Tibial artery (tissue), 4 donors: ENCODE measurements at regions not wholly inside any gene's neighbourhood (a gene's known extent, or its start where the extent isn't known, plus 50 kb on each side); places are given as distances from the start of the nearest gene placed in this dataset.
"Not testable (repeated sequence)": the region's sequence is repeated elsewhere in the genome, so short reads cannot be mapped to it uniquely, and the experiment has no call there.

Experiments used
- DNase-seq, 2 donors: peaks; one replicate each; pipeline ENCODE4 v3.0.0-alpha.2; 2019
- H3K27ac ChIP-seq, 2 donors: fragments of 200-600 bp; sonication (generic) in 1 of 2; 1 replicate in 1 of 2; 2 replicates in 1 of 2; pipeline ENCODE4 v1.5.1; 2018 to 2019; ENCODE audit warnings: mild to moderate bottlenecking in 1 of 2
- H3K27me3 ChIP-seq, 2 donors: fragments of 200-600 bp; sonication (generic) in 1 of 2; one replicate each; pipeline versions ENCODE4 v1.5.1 to v1.6.0; 2016 to 2019
- H3K36me3 ChIP-seq, 3 donors: fragments of 200-600 bp; sonication (generic) in 2 of 3; one replicate each; pipeline ENCODE4 v1.5.1; 2016 to 2019; ENCODE audit warnings: mild to moderate bottlenecking in 2 of 3
- H3K4me1 ChIP-seq, 4 donors: fragments of 200-600 bp; sonication (generic) in 2 of 4; 1 replicate in 3 of 4; 2 replicates in 1 of 4; pipeline ENCODE4 v1.5.1; 2016 to 2019
- H3K4me3 ChIP-seq, 2 donors: fragments of 200-600 bp; sonication (generic) in 1 of 2; 1 replicate in 1 of 2; 2 replicates in 1 of 2; pipeline ENCODE4 v1.5.1; 2018 to 2019; ENCODE audit warnings: mild to moderate bottlenecking in 2 of 2
- H3K9me3 ChIP-seq, 3 donors: fragments of 200-600 bp; sonication (generic) in 1 of 3; one replicate each; pipeline ENCODE4 v1.5.1; 2016 to 2019
- intact Hi-C: fragments of 100-400 bp; cut with DNase I; formaldehyde crosslinking; loops from one replicate; pipeline ENCODE4 v1.15.0; 2023; ENCODE audit warnings: low total_unique reads
- TF ChIP-seq, protein P1 (sequence below), 2 experiments: fragments of 200-600 bp in 1 of 2; fragments of 450-650 bp in 1 of 2; IDR thresholded peaks; one replicate each; pipeline ENCODE4 v1.5.1; 2017 to 2019; ENCODE audit warnings: antibody characterized with exemption in 2 of 2, mild to moderate bottlenecking in 1 of 2, moderate library complexity in 1 of 2

DNA sequence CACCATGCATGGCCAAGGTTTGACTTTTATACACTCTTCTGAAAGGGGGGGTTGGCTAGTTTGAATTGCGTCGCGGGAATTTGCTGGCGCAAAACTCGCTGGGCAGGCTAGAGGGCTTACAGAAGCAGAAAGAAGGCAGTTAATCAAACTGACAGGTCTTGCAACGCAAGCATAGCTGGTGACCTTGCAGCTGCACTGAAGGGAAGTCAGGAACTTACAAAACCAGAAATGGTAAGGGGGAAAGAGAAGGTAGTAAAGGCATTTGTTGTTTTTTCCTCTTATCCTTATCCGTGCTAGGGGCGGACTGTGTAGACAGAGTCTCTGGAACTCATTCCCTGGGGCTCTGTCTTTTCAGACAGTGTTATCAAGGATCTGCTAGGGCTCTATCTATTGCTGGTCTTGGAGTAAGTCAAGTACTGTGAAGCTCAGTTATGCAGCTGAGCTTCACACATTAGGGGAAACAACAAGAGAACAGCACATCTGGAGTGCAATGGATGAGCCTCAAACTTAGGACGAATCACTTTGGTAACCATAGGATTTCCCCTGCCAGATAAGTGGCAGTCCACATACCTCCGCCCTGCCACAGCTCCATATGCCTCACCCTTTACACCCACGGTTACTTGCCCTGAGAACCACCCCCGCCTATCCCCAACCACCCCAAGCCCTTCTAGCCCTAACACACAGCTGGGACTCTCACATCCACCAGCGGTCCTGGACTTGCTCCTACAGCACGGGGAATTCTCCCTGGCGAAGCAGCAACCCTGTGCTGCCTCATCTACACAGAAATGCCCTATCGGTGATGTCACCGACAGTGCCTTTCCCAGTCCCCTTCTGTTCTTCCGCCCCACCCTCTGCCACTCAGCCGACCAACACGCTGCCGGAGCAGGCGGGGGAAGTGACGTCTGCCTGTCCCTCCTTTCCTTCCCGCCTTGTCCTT is 251.4 kb downstream of the FAM72C start:
- Histone ChIP-seq H3K27me3 (no peaks in the 10 kb centered on the region), H3K4me1 (no peaks in the 10 kb centered on the region), H3K36me3 (no peaks in the 10 kb centered on the region), H3K27ac (no peak overlapping the region), H3K4me3 (no peak overlapping the region), H3K9me3 (no peaks in the 10 kb centered on the region)
- TF ChIP-seq, protein P1, sequence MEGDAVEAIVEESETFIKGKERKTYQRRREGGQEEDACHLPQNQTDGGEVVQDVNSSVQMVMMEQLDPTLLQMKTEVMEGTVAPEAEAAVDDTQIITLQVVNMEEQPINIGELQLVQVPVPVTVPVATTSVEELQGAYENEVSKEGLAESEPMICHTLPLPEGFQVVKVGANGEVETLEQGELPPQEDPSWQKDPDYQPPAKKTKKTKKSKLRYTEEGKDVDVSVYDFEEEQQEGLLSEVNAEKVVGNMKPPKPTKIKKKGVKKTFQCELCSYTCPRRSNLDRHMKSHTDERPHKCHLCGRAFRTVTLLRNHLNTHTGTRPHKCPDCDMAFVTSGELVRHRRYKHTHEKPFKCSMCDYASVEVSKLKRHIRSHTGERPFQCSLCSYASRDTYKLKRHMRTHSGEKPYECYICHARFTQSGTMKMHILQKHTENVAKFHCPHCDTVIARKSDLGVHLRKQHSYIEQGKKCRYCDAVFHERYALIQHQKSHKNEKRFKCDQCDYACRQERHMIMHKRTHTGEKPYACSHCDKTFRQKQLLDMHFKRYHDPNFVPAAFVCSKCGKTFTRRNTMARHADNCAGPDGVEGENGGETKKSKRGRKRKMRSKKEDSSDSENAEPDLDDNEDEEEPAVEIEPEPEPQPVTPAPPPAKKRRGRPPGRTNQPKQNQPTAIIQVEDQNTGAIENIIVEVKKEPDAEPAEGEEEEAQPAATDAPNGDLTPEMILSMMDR (IDR thresholded peaks at IDR 0.05): no peak
- no peak for DNase-seq
- intact Hi-C loops: no loop called here

DNA sequence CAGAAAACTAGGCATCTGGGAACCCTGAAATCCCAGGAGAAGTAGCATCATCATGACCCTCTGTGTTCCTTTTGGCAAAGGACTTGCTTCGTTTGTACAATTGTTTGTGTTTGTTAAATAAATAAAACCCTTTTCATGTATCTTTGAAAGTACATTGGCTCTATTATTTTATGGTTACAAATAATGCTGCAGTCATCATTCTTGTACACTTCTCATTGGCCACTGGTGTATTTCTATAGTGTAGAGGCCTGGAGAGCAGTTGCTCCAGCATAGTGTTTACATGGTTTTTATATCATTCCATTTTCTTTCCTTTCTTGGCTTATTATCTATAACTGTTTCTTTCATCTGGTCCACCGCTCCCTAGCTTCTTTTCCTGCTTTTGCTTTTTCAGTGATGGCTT is 253.3 kb downstream of the FAM72C start:
- intact Hi-C loops: no loop called here
- Histone ChIP-seq H3K4me1 (no peaks in the 10 kb centered on the region), H3K9me3 (no peaks in the 10 kb centered on the region), H3K36me3 (no peaks in the 10 kb centered on the region), H3K27ac (no peak overlapping the region), H3K27me3 (no peaks in the 10 kb centered on the region), H3K4me3 (no peak overlapping the region)
- TF ChIP-seq, protein P1 (IDR thresholded peaks at IDR 0.05): no peak
- no peak for DNase-seq

DNA sequence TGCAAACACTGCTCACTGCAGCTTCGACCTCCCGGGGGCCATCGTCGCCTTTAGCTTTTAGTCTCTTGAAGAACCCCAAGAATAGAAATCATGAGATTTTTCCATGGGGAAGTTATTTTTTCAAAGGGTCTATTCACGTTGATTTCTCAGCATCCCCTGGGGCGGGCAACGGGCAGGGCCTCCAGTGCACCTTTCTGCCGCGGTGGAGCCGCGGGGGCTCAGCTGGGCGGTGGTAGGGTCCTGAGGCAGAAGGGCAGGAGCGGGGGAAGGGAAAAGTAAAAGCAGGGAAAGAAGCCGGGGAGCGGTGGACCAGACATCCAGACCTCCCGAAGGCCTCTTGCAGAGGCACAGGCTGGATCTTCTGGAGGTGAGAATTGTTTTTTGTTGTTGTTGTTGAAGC is 253.8 kb downstream of the FAM72C start:
- no peaks in the 10 kb centered on the region for H3K27me3 ChIP-seq
- H3K4me3 ChIP-seq: no peak overlapping the region
- intact Hi-C loops: no loop called here
- H3K27ac ChIP-seq: no peak overlapping the region
- no peak for DNase-seq
- H3K4me1 ChIP-seq: no peaks in the 10 kb centered on the region
- TF ChIP-seq, protein P1 (IDR thresholded peaks at IDR 0.05): no peak
- no peaks in the 10 kb centered on the region for H3K9me3 ChIP-seq
- no peaks in the 10 kb centered on the region for H3K36me3 ChIP-seq

DNA sequence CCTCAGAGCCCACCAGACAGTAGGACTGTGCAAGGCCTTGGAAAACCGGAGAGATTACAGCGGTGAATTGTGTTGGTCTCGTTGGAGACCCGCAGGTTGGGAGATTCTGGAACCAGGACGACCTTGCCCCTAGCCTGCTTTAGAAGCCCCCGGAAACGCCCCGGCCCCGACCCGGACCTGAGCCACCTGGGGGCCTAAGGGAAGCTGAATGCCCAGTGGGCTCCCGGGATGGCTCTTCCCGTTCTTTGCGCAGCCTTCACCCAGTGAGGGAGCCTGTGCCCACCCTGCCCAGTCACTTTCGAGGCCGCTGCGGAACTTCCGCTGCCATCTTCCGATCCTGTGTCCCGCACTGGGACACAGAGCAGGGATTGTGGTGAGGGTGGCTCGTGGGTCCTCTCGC is 254.4 kb downstream of the FAM72C start:
- Histone ChIP-seq H3K36me3 (no peaks in the 10 kb centered on the region), H3K9me3 (no peaks in the 10 kb centered on the region), H3K27ac (no peak overlapping the region), H3K4me1 (no peaks in the 10 kb centered on the region), H3K4me3 (no peak overlapping the region), H3K27me3 (no peaks in the 10 kb centered on the region)
- no peak for DNase-seq
- intact Hi-C loops: no loop called here
- TF ChIP-seq, protein P1 (IDR thresholded peaks at IDR 0.05): no peak

DNA sequence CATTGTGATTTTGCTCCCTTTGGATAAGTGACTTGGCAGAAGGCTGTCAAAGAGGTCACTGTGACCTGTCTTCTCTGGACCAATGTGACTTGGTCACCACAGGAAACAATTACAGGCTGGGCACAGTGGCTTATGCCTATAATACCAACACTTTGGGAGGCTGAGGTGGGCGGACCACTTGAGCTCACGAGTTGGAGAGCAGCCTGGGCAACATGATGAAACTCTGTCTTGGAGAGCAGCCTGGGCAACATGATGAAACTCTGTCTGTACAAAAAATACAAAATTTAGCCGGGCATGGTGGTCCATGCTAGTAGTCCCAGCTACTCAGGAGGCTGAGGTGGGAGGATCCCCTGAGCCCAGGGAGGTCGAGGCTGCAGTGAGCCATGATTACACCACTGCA is 256.9 kb downstream of the FAM72C start:
- H3K27ac ChIP-seq, DNase-seq, H3K4me1 ChIP-seq, H3K36me3 ChIP-seq, H3K4me3 ChIP-seq, H3K27me3 ChIP-seq, H3K9me3 ChIP-seq, intact Hi-C loops: not testable (repeated sequence)

DNA sequence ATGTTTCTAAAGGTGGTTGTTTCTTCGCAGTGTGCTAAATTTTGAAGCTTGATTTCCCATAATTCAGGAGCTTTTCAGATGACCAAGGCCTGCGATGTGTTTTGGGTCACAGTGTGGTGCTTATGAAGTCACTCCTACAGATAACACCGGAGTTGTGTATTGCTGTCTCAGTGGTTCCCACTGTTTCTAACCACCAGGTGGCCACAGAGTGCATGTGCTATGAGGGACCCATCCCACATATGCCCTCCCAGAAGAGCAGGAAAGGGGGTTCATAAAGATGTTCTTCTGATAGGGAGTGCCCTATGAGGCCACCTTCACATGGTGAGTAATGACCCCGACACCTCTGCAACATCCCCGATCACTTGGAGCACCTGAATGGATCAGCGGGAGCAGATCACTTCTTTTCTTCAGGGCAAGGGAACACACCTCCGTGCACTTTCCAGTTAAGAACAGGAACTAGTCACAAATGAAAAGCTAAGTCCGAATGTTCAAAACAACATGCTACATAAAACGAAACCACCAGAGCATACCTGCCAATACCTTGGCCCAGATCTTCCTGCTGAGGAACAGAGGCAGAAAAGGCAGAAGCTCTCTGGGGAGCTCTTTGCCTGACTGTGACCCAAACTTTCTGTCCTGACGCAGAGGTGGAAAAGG is 262.1 kb downstream of the FAM72C start:
- H3K27me3 ChIP-seq, H3K36me3 ChIP-seq, H3K27ac ChIP-seq, intact Hi-C loops, H3K9me3 ChIP-seq, H3K4me3 ChIP-seq, H3K4me1 ChIP-seq, DNase-seq: not testable (repeated sequence)

DNA sequence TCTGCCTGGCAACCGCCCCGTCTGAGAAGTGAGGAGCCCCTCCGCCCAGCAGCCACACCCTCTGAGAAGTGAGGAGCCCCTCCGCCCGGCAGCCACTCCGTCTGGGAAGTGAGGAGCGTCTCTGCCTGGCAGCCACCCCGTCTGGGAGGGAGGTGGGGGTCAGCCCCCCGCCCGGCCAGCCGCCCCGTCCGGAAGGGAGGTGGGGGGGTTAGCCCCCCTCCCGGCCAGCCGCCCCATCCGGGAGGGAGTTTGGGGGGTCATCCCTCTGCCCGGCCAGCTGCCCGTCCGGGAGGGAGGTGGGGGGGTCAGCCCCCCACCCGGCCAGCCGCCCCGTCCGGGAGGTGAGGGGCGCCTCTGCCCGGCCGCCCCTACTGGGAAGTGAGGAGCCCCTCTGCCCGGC is 269.0 kb downstream of the FAM72C start:
- intact Hi-C loops, H3K9me3 ChIP-seq, DNase-seq, H3K27ac ChIP-seq, H3K4me3 ChIP-seq, H3K36me3 ChIP-seq, H3K27me3 ChIP-seq, H3K4me1 ChIP-seq: not testable (repeated sequence)
